ENCODE measurements at regions not wholly inside any gene's neighbourhood (a gene's known extent, or its start where the extent isn't known, plus 50 kb on each side); places are given as distances from the start of the nearest gene placed in this dataset.

GRCh38 chr1:108064255-108064654, 99.3 kb upstream of the VAV3 start:
- Histone ChIP-seq H3K79me2 (ENCODE audit: insufficient read depth, low read length) (no peaks in the 10 kb centered on the region), H4K20me1 (ENCODE audit: insufficient read depth, low read length, poor library complexity, severe bottlenecking) (no peaks in the 10 kb centered on the region), H3K9ac (ENCODE audit: low read depth, low read length, poor library complexity, severe bottlenecking) (no peak overlapping the region), H3K9me2 (replicated peaks; ENCODE audit: low read depth, low read length) (no peaks in the 10 kb centered on the region), H3K4me1 (ENCODE audit: insufficient read depth, low read length, poor library complexity, severe bottlenecking) (peaks cover 16% of the 10 kb centered on the region), H3K4me3 (ENCODE audit: low read length, poor library complexity, severe bottlenecking) (no peak overlapping the region), H3F3A (ENCODE audit: low read depth) (no peaks in the 10 kb centered on the region), H3K4me2 (ENCODE audit: low read depth, low read length, poor library complexity, severe bottlenecking) (no peak overlapping the region), H2AFZ (ENCODE audit: low read length) (no peak overlapping the region), H3K36me3 (ENCODE audit: insufficient read depth, low read length) (no peaks in the 10 kb centered on the region), H3K27me3 (ENCODE audit: insufficient read depth, low read length, poor library complexity, severe bottlenecking) (no peaks in the 10 kb centered on the region), H3K9me3 (ENCODE audit: insufficient read depth, low read depth, low read length) (peaks cover 9% of the 10 kb centered on the region; the same call in 1 of the 2 replicates)
- TF ChIP-seq CTCF (conservative IDR thresholded peaks at IDR 0.05; ENCODE audit: low read length): no peak
- no peak for TF ChIP-seq EZH2phosphoT487 (IDR thresholded peaks at IDR 0.05; ENCODE audit: borderline replicate concordance)

GRCh38 chr1:108063703-108064102, 98.7 kb upstream of the VAV3 start:
- Histone ChIP-seq H3K79me2 (ENCODE audit: insufficient read depth, low read length) (no peaks in the 10 kb centered on the region), H3K36me3 (ENCODE audit: insufficient read depth, low read length) (no peaks in the 10 kb centered on the region), H3K4me3 (ENCODE audit: low read length, poor library complexity, severe bottlenecking) (no peak overlapping the region), H4K20me1 (ENCODE audit: insufficient read depth, low read length, poor library complexity, severe bottlenecking) (no peaks in the 10 kb centered on the region), H3K4me2 (ENCODE audit: low read depth, low read length, poor library complexity, severe bottlenecking) (no peak overlapping the region), H3K9me3 (ENCODE audit: insufficient read depth, low read depth, low read length) (peaks cover 9% of the 10 kb centered on the region; the same call in 1 of the 2 replicates), H3K9ac (ENCODE audit: low read depth, low read length, poor library complexity, severe bottlenecking) (no peak overlapping the region), H2AFZ (ENCODE audit: low read length) (no peak overlapping the region), H3F3A (ENCODE audit: low read depth) (no peaks in the 10 kb centered on the region), H3K4me1 (ENCODE audit: insufficient read depth, low read length, poor library complexity, severe bottlenecking) (peaks cover 16% of the 10 kb centered on the region), H3K27me3 (ENCODE audit: insufficient read depth, low read length, poor library complexity, severe bottlenecking) (no peaks in the 10 kb centered on the region), H3K9me2 (replicated peaks; ENCODE audit: low read depth, low read length) (no peaks in the 10 kb centered on the region)
- TF ChIP-seq EZH2phosphoT487 (IDR thresholded peaks at IDR 0.05; ENCODE audit: borderline replicate concordance): no peak
- no peak for TF ChIP-seq CTCF (conservative IDR thresholded peaks at IDR 0.05; ENCODE audit: low read length)

GRCh38 chr1:108059945-108060344, 95.0 kb upstream of the VAV3 start:
- peaks cover 9% of the 10 kb centered on the region; the same call in 1 of the 2 replicates for H3K9me3 ChIP-seq (ENCODE audit: insufficient read depth, low read depth, low read length)
- no peaks in the 10 kb centered on the region for H3K9me2 ChIP-seq (replicated peaks; ENCODE audit: low read depth, low read length)
- H3F3A ChIP-seq (ENCODE audit: low read depth): no peaks in the 10 kb centered on the region
- H3K27me3 ChIP-seq (ENCODE audit: insufficient read depth, low read length, poor library complexity, severe bottlenecking): no peaks in the 10 kb centered on the region
- peaks cover 30% of the 10 kb centered on the region for H3K4me1 ChIP-seq (ENCODE audit: insufficient read depth, low read length, poor library complexity, severe bottlenecking)
- H2AFZ ChIP-seq (ENCODE audit: low read length): peak overlapping the region; percentile 45; the same call in 1 of the 2 replicates
- no peak overlapping the region for H3K4me2 ChIP-seq (ENCODE audit: low read depth, low read length, poor library complexity, severe bottlenecking)
- H3K79me2 ChIP-seq (ENCODE audit: insufficient read depth, low read length): no peaks in the 10 kb centered on the region
- H3K36me3 ChIP-seq (ENCODE audit: insufficient read depth, low read length): no peaks in the 10 kb centered on the region
- no peak overlapping the region for H3K4me3 ChIP-seq (ENCODE audit: low read length, poor library complexity, severe bottlenecking)
- no peak overlapping the region for H3K9ac ChIP-seq (ENCODE audit: low read depth, low read length, poor library complexity, severe bottlenecking)
- no peak for TF ChIP-seq EZH2phosphoT487 (IDR thresholded peaks at IDR 0.05; ENCODE audit: borderline replicate concordance)
- TF ChIP-seq CTCF (conservative IDR thresholded peaks at IDR 0.05; ENCODE audit: low read length): no peak
- no peaks in the 10 kb centered on the region for H4K20me1 ChIP-seq (ENCODE audit: insufficient read depth, low read length, poor library complexity, severe bottlenecking)

All from Loucy (cell line).